GM21367 (cell line): ENCODE measurements at regions not wholly inside any gene's neighbourhood (a gene's known extent, or its start where the extent isn't known, plus 50 kb on each side); places are given as distances from the start of the nearest gene placed in this dataset.
"Not testable (repeated sequence)": the region's sequence is repeated elsewhere in the genome, so short reads cannot be mapped to it uniquely, and the experiment has no call there.

Experiments used
- ATAC-seq: cut with Tn5 transposase; IDR thresholded peaks from one replicate; pipeline ENCODE4 v1.9.1; 2021; ENCODE audit not compliant: unreplicated experiment

- no peak for ATAC-seq
These were observed 169.6 kb upstream of the RASSF8 start for GRCh38 chr12:25788707-25789442.

- no peak for ATAC-seq
These were observed 168.9 kb upstream of the RASSF8 start for GRCh38 chr12:25789541-25789944.

GRCh38 chr12:25792031-25792430 is 166.5 kb upstream of the RASSF8 start:
- ATAC-seq, result no peak

GRCh38 chr12:25793196-25793595 is 165.3 kb upstream of the RASSF8 start:
- no peak for ATAC-seq

DNA sequence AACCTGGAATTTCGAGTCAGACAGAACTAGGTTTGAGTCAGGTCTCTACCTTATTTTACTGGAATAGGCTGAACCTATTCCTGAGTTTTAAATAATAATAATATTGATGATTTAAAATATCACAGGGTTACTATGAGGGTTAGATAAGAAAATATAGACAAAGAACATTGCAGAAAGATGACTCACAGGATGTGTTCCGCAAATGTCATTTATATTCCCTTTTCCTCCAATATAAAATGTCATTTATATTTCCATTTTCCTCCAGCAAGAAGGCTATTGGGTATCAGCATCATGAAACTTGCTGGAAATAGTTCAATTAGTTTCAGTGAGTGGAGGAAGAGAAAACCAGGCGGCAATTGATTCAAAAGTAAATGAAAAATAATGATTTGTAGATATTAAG is 163.9 kb upstream of the RASSF8 start:
- ATAC-seq, result no peak

DNA sequence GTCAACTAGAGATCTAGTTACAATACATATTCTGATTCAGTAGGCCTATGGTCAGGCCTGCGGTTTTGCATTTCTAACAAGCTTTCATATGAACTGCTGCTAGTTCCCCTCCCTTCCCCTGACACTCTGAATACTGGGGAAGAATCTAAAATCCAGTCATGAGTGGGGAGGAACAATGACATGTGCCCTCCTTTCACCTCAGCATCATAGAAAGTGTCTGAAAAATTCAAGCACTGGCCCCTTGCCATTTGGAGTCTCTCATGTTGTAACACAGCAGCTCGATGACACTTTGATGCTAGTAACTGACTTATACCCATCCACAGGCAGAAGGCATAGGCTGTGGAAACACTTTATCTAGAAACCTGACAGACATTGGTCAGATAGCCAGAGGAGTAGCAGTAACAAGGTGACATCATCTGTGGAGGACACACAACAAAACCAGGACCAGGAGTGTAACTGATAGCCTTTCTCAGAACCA is 161.9 kb upstream of the RASSF8 start:
- no peak for ATAC-seq

DNA sequence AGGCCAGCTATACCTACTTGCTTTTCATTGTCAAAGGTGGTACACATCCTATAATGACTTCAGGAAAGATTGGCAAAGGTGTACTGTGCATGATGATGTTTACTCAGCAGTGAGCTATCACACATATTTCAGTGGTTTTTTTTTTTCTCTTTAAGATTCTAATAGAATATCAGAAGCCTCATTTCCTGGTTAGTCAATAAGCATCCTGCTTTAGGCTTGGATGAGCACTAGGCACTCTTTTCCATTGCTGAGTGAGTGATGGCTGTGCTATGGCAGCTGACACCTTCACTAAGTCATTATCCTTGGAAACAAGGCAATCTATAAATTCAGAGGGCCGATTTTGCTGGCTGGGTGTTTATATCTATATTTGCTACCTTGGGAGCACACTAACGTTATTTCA is 161.1 kb upstream of the RASSF8 start:
- ATAC-seq, result no peak

DNA sequence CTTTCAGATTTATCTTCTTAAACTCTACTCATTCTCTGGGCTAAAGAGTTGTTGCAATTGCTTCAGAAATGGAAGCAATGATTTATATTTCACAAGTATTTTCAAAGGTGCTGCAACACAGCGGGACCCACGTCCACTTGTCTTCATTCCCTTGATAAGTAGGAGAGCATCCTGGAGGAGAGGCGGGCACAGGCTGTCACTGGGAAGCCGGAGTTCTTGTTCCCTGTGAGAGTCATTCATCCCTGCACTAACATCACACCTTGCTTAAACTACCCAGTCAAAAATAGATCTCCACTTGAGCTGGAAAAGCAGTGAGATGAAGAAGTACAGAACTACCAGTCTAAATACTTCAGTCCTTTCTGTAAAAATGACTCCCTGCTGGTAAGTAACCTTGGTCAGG is 160.5 kb upstream of the RASSF8 start:
- no peak for ATAC-seq

GRCh38 chr12:25800101-25800500 is 158.4 kb upstream of the RASSF8 start:
- ATAC-seq, result no peak

DNA sequence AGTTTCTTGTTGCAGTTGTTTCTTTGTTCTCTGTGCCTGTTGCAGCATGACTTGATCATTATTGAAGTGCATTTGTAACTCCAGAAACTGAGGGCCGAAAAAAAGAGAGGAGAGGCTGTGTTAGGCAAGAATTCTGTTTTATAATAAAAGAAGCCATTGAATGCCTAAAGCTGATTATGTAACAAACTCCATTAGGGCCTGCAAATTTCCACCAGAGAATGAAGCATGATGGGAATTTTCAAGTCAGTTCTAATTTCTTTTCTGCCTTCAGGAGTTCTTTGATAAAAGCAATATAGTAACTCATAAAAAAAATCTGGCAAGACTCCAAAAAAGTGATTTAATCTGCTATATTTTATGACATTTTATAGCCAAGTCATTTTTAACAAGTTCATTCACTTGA is 156.7 kb upstream of the RASSF8 start:
- ATAC-seq, result no peak

- no peak for ATAC-seq
These were observed 156.3 kb upstream of the RASSF8 start for GRCh38 chr12:25802143-25802542.

GRCh38 chr12:25803029-25803664 is 155.3 kb upstream of the RASSF8 start:
- ATAC-seq, result not testable (repeated sequence)

DNA sequence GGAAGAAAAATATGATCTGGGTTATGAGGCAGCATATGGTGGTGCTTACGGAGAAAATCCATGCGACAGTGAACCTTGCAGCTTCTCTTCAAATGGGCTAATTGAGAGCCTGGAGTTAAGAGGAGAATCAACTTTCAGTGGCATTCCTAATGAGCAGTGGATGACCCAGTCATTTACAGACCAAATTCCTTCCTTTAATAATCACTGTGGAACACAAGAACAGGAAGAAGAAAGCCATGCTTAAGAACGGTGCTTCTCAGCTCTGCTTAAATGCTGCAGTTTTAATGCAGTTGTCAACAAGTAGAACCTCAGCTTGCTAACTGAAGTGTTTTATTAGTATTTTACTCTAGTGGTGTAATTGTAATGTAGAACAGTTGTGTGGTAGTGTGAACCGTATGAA is 154.2 kb upstream of the RASSF8 start:
- not testable (repeated sequence) for ATAC-seq

- ATAC-seq, result no peak
These were observed 152.2 kb upstream of the RASSF8 start for GRCh38 chr12:25806271-25806670.

GRCh38 chr12:25808604-25809003 is 149.9 kb upstream of the RASSF8 start:
- ATAC-seq, result no peak

GRCh38 chr12:25810683-25811082 is 147.8 kb upstream of the RASSF8 start:
- ATAC-seq, result no peak

- ATAC-seq, result no peak
These were observed 146.8 kb upstream of the RASSF8 start for GRCh38 chr12:25811656-25812126.

DNA sequence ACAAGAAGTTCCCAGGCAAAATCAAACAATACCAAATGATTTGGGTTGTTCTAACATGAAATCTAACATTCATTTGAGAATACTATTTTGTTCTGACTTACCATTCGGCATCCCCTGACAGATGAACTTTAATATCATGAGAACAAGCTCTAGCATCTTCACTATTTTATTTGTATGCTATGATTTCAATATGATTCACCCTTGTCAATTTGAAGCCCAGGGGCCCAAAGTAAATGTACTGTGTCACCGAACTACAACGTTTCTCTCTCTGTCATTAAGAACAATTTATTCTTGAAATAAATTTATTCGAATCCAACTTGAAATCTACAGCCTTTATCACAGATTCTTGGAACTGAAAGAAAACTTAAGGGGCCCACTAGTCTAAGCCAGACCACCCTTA is 146.2 kb upstream of the RASSF8 start:
- no peak for ATAC-seq

GRCh38 chr12:25813843-25814242 is 144.6 kb upstream of the RASSF8 start:
- ATAC-seq, result no peak

GRCh38 chr12:25816637-25817036 is 141.8 kb upstream of the RASSF8 start:
- ATAC-seq, result no peak

DNA sequence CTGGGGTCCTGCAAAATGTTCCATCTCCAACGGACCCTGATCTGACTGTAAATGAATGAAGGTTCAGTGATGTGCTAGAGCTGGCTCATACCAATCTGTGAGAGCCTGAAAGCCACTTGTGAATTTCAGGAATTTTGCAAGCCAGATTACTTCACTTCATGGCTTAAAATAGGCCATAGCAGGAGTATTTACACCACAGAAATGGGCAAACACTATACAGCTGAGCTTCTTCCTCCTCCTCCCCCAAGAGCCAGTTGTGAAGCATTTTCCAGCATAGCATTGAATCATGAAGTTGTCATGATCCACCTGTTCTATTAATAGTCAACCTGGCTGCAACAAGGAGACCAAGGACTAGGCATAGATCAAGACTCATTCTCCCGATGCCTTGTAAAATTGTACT is 141.3 kb upstream of the RASSF8 start:
- no peak for ATAC-seq

GRCh38 chr12:25818596-25819390 is 139.7 kb upstream of the RASSF8 start:
- ATAC-seq, result no peak
